ENCODE measurements at regions not wholly inside any gene's neighbourhood (a gene's known extent, or its start where the extent isn't known, plus 50 kb on each side); places are given as distances from the start of the nearest gene placed in this dataset.

DNA sequence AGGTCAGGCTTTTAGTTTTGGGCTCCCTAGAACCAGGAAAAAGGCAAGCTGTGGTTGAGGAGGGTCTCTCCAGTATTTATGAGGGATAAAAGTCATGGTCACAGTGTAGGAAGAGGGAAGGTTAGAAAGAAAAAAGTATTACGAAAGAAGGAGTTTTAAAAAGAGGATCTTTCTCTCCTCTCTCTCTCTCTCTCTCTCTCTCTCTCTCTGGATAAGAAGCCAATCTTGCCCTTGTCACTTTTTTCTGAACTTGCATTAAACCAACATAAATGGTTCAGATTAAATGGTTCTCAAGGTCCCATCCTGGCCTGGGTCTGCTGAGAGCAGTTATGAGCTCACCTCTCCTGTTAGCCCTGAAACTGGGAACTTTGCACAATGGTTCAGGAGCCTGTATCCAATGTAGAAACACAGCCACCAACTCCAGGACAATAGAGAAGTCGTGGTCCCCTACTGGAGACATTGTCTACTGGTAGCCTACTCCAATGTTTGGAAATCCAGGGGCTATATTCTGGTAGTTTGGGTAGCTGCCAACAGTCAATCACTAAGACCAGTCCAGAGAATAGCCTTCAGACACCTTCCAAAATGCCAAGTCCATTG lies 131.9 kb downstream of the DAD1 start:
- Histone ChIP-seq H3K4me3 (no peak overlapping the region), H3K36me3 (no peaks in the 10 kb centered on the region), H3K27ac (no peak overlapping the region), H3K27me3 (no peaks in the 10 kb centered on the region), H3K4me1 (ENCODE audit: low read depth) (no peaks in the 10 kb centered on the region), H3K9me3 (ENCODE audit: low read depth) (no peaks in the 10 kb centered on the region)
- DNase-seq (ENCODE audit: low read depth in 1 of 2, low spot score in 1 of 2), result no peak
- TF ChIP-seq, protein P1, sequence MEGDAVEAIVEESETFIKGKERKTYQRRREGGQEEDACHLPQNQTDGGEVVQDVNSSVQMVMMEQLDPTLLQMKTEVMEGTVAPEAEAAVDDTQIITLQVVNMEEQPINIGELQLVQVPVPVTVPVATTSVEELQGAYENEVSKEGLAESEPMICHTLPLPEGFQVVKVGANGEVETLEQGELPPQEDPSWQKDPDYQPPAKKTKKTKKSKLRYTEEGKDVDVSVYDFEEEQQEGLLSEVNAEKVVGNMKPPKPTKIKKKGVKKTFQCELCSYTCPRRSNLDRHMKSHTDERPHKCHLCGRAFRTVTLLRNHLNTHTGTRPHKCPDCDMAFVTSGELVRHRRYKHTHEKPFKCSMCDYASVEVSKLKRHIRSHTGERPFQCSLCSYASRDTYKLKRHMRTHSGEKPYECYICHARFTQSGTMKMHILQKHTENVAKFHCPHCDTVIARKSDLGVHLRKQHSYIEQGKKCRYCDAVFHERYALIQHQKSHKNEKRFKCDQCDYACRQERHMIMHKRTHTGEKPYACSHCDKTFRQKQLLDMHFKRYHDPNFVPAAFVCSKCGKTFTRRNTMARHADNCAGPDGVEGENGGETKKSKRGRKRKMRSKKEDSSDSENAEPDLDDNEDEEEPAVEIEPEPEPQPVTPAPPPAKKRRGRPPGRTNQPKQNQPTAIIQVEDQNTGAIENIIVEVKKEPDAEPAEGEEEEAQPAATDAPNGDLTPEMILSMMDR (IDR thresholded peaks at IDR 0.05; ENCODE audit: low read depth, low read length), result no peak

DNA sequence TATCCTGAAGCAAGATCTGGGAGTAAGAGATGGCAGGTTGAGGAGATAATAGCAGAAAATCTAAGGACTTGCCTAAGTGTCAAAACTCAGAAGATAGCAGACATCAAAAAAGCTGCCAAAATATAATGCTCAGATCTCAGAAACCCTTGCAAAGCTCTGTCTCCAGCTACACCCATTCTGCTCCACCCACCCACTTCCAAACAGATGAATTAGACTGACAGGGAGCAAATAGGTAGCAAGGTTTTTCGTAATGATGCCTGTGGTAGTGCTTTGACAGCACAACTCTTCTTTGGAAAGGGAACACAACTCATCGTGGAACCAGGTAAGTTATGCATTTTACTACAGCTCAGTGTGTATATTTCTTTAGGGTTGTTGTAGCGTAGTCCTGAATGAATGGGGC lies 132.6 kb downstream of the DAD1 start:
- Histone ChIP-seq H3K36me3 (no peaks in the 10 kb centered on the region), H3K9me3 (ENCODE audit: low read depth) (no peaks in the 10 kb centered on the region), H3K4me1 (ENCODE audit: low read depth) (no peaks in the 10 kb centered on the region), H3K4me3 (no peak overlapping the region), H3K27me3 (no peaks in the 10 kb centered on the region), H3K27ac (no peak overlapping the region)
- DNase-seq (ENCODE audit: low read depth in 1 of 2, low spot score in 1 of 2), result no peak
- TF ChIP-seq, protein P1 (IDR thresholded peaks at IDR 0.05; ENCODE audit: low read depth, low read length), result no peak

DNA sequence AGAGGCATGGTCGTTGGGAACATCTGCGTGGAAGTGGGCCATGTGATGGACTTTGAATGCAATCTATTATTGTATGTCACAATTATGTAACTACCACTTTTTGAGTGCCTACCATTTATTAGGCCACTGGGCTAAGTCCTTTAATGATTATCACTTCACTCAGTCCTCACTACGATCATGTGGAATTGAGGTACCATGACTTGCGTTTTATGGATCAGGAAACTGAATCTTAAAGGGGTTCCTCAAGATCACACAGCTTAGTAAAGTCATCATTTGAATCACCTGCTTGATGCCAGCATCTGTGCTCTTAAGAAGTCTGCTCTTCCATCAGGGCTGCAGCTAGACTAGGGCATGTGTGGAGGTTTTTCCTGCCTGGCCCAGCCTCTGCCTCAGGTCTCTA lies 136.7 kb downstream of the DAD1 start:
- Histone ChIP-seq H3K36me3 (no peaks in the 10 kb centered on the region), H3K27ac (no peak overlapping the region), H3K9me3 (ENCODE audit: low read depth) (no peaks in the 10 kb centered on the region), H3K27me3 (no peaks in the 10 kb centered on the region), H3K4me1 (ENCODE audit: low read depth) (no peaks in the 10 kb centered on the region), H3K4me3 (no peak overlapping the region)
- DNase-seq (ENCODE audit: low read depth in 1 of 2, low spot score in 1 of 2), result no peak
- TF ChIP-seq, protein P1 (IDR thresholded peaks at IDR 0.05; ENCODE audit: low read depth, low read length), result no peak

DNA sequence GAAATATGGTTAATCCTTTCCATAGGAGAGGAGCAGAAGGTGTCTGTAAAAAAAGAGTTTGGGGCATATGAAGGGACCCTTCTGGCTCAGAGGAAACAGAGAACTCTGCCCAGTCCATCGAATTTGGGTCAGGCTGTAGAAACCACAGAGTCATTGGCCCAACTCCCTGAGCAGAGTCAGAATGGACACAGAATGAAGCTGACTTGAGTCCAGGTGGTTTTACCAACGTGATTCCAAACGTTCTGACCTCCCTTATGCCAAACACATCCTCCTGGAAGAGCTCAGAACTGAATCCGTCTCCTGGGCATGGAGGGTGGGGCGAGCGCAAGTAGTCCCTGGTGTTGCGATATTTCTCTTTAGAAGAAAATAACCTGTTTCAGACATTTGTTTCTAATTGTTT lies 138.8 kb downstream of the DAD1 start:
- no peak for DNase-seq (ENCODE audit: low read depth in 1 of 2, low spot score in 1 of 2)
- Histone ChIP-seq H3K4me3 (no peak overlapping the region), H3K9me3 (ENCODE audit: low read depth) (no peaks in the 10 kb centered on the region), H3K27me3 (no peaks in the 10 kb centered on the region), H3K27ac (no peak overlapping the region), H3K4me1 (ENCODE audit: low read depth) (no peaks in the 10 kb centered on the region), H3K36me3 (no peaks in the 10 kb centered on the region)
- TF ChIP-seq, protein P1 (IDR thresholded peaks at IDR 0.05; ENCODE audit: low read depth, low read length), result no peak

DNA sequence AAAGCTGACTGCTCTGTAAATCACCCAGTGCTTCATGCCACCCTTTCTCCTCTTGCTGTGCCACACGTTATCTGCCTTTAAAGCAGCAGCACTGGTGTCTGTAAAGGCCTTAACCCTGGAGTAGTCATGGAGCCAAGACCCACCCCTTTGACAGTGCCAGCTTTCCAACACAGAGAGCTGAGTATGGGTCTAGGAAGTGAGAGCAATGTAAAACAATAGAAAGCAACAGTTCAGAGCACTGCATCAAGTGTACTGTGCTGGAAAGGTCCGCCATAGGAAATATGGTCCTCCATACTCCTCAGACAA lies 139.5 kb downstream of the DAD1 start:
- no peak overlapping the region for H3K4me3 ChIP-seq
- TF ChIP-seq, protein P1 (IDR thresholded peaks at IDR 0.05; ENCODE audit: low read depth, low read length), result no peak
- no peaks in the 10 kb centered on the region for H3K9me3 ChIP-seq (ENCODE audit: low read depth)
- no peaks in the 10 kb centered on the region for H3K36me3 ChIP-seq
- H3K27me3 ChIP-seq, result no peaks in the 10 kb centered on the region
- H3K4me1 ChIP-seq (ENCODE audit: low read depth), result no peaks in the 10 kb centered on the region
- no peak for DNase-seq (ENCODE audit: low read depth in 1 of 2, low spot score in 1 of 2)
- H3K27ac ChIP-seq, result no peak overlapping the region
